ENCODE measurements at regions not wholly inside any gene's neighbourhood (a gene's known extent, or its start where the extent isn't known, plus 50 kb on each side); places are given as distances from the start of the nearest gene placed in this dataset.

DNA sequence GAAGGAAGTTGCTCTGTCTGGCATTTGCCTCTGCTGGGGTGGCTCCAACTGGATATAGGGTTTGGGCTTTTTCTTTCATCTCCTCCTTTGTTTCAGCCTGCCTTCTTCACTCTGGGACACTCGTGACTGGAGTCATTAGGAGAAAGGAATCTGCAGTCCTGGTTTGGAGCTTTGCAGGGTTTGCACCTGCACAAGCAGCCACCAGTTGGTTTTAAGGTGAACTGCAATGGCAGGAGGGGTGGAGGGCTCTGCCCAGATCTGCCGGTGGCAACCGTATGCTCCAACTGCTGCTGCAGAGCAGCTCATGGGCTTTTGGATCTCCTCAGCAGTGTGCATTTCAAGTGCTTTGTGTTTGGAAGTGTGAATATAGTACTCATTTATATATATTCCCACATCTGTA, 131.3 kb upstream of the MGAT5 start (continued):
- no peak for TF ChIP-seq STAT1 (IDR thresholded peaks at IDR 0.05; ENCODE audit: unreplicated experiment)
- TF ChIP-seq, protein P1, sequence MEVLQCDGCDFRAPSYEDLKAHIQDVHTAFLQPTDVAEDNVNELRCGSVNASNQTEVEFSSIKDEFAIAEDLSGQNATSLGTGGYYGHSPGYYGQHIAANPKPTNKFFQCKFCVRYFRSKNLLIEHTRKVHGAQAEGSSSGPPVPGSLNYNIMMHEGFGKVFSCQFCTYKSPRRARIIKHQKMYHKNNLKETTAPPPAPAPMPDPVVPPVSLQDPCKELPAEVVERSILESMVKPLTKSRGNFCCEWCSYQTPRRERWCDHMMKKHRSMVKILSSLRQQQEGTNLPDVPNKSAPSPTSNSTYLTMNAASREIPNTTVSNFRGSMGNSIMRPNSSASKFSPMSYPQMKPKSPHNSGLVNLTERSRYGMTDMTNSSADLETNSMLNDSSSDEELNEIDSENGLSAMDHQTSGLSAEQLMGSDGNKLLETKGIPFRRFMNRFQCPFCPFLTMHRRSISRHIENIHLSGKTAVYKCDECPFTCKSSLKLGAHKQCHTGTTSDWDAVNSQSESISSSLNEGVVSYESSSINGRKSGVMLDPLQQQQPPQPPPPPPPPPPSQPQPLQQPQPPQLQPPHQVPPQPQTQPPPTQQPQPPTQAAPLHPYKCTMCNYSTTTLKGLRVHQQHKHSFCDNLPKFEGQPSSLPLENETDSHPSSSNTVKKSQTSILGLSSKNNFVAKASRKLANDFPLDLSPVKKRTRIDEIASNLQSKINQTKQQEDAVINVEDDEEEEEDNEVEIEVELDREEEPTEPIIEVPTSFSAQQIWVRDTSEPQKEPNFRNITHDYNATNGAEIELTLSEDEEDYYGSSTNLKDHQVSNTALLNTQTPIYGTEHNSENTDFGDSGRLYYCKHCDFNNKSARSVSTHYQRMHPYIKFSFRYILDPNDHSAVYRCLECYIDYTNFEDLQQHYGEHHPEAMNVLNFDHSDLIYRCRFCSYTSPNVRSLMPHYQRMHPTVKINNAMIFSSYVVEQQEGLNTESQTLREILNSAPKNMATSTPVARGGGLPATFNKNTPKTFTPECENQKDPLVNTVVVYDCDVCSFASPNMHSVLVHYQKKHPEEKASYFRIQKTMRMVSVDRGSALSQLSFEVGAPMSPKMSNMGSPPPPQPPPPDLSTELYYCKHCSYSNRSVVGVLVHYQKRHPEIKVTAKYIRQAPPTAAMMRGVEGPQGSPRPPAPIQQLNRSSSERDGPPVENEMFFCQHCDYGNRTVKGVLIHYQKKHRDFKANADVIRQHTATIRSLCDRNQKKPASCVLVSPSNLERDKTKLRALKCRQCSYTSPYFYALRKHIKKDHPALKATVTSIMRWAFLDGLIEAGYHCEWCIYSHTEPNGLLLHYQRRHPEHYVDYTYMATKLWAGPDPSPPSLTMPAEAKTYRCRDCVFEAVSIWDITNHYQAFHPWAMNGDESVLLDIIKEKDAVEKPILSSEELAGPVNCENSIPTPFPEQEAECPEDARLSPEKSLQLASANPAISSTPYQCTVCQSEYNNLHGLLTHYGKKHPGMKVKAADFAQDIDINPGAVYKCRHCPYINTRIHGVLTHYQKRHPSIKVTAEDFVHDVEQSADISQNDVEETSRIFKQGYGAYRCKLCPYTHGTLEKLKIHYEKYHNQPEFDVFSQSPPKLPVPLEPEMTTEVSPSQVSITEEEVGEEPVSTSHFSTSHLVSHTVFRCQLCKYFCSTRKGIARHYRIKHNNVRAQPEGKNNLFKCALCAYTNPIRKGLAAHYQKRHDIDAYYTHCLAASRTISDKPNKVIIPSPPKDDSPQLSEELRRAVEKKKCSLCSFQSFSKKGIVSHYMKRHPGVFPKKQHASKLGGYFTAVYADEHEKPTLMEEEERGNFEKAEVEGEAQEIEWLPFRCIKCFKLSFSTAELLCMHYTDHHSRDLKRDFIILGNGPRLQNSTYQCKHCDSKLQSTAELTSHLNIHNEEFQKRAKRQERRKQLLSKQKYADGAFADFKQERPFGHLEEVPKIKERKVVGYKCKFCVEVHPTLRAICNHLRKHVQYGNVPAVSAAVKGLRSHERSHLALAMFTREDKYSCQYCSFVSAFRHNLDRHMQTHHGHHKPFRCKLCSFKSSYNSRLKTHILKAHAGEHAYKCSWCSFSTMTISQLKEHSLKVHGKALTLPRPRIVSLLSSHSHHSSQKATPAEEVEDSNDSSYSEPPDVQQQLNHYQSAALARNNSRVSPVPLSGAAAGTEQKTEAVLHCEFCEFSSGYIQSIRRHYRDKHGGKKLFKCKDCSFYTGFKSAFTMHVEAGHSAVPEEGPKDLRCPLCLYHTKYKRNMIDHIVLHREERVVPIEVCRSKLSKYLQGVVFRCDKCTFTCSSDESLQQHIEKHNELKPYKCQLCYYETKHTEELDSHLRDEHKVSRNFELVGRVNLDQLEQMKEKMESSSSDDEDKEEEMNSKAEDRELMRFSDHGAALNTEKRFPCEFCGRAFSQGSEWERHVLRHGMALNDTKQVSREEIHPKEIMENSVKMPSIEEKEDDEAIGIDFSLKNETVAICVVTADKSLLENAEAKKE (CRISPR knock-in tag; IDR thresholded peaks at IDR 0.05): 0 out of 2 replicates have a peak, but pooled peaks have one; percentile 11

DNA sequence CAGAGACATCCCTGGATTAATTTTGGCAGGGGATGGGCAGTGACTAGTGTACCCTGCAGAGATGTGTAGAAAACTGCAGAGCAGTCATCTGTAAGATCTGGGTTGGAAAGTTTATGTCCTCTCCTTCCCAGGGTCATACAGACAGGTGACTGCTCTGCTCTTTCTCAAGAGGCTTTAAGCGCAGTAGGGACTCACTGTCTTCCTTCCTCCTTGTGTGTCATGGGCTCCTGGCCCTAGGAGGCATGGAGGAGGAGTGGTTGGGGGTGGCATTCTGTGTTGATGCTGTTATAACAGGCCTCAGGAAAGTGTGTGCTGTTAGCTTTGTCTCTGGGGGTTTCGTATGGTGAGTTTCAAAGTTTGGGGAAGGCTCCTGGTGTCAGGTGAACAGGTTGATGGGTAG, 130.5 kb upstream of the MGAT5 start:
- peaks cover 19% of the 10 kb centered on the region for H3K27me3 Mint-ChIP-seq (ENCODE audit: insufficient read depth, low read depth, poor library complexity)
- peaks cover 7% of the 10 kb centered on the region for H3K36me3 Mint-ChIP-seq (ENCODE audit: low read depth)
- DNase-seq (ENCODE audit: low spot score): no peak
- Histone ChIP-seq H3K27me3 (ENCODE audit: insufficient read depth) (peaks cover 15% of the 10 kb centered on the region), H3K4me1 (ENCODE audit: insufficient read depth) (peaks cover 44% of the 10 kb centered on the region), H3K27ac (ENCODE audit: low read depth) (no peak overlapping the region), H3F3A (replicated peaks; ENCODE audit: low read depth) (no peaks in the 10 kb centered on the region), H4K20me1 (replicated peaks; ENCODE audit: insufficient read depth) (peaks cover 32% of the 10 kb centered on the region), H3K9me2 (ENCODE audit: insufficient read depth) (no peaks in the 10 kb centered on the region), H3K4me3 (no peak overlapping the region), H2AFZ (no peak overlapping the region), H3K4me2 (0 out of 2 replicates have a peak overlapping the region, but pooled peaks have one; percentile 97), H3K36me3 (ENCODE audit: insufficient read depth) (no peaks in the 10 kb centered on the region), H3K79me2 (replicated peaks; ENCODE audit: insufficient read depth) (peaks cover 70% of the 10 kb centered on the region)
- H3K4me1 Mint-ChIP-seq: peaks cover 67% of the 10 kb centered on the region
- no peak overlapping the region for H3K27ac Mint-ChIP-seq
- H3K4me3 Mint-ChIP-seq: no peak overlapping the region
- peaks cover 3% of the 10 kb centered on the region; the same call in 1 of the 3 replicates for H3K9me3 Mint-ChIP-seq
- no peak for ATAC-seq
- TF ChIP-seq, protein P1 (CRISPR knock-in tag; IDR thresholded peaks at IDR 0.05): no peak
- TF ChIP-seq JUNB (IDR thresholded peaks at IDR 0.05; ENCODE audit: unreplicated experiment) (no peak), EZH2 (IDR thresholded peaks at IDR 0.05; ENCODE audit: low read depth, unreplicated experiment) (no peak), NANOG (IDR thresholded peaks at IDR 0.05; ENCODE audit: borderline replicate concordance) (no peak), STAT1 (IDR thresholded peaks at IDR 0.05; ENCODE audit: unreplicated experiment) (no peak), POLR2AphosphoS5 (IDR thresholded peaks at IDR 0.05; ENCODE audit: low read depth) (no peak)
- TF ChIP-seq, protein P2, sequence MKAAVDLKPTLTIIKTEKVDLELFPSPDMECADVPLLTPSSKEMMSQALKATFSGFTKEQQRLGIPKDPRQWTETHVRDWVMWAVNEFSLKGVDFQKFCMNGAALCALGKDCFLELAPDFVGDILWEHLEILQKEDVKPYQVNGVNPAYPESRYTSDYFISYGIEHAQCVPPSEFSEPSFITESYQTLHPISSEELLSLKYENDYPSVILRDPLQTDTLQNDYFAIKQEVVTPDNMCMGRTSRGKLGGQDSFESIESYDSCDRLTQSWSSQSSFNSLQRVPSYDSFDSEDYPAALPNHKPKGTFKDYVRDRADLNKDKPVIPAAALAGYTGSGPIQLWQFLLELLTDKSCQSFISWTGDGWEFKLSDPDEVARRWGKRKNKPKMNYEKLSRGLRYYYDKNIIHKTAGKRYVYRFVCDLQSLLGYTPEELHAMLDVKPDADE (IDR thresholded peaks at IDR 0.05): no peak

Data from GM23338 (cell line).